ENCODE measurements at regions not wholly inside any gene's neighbourhood (a gene's known extent, or its start where the extent isn't known, plus 50 kb on each side); places are given as distances from the start of the nearest gene placed in this dataset.

DNA sequence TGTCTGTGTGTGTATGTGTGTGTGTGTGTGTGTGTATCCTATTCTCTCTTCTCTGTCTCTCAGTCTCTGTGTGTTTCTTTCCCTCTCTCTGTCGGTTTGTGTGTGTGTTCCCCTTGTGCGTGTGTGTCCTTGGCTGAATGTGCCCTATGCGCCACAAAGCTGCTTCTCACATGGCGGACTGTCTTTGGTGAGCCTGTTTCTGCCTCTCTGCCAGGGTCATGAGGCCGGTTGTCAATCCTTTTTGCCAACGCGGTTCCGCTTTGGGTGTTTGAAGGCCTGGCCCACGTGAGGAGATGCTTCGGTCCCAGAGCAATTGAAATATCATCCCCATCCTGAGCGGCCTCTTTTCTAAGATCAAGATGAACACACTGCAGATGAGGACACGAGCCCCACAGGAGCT lies 476.0 kb downstream of the SPATA31A7 start:
- TF ChIP-seq, protein P1, sequence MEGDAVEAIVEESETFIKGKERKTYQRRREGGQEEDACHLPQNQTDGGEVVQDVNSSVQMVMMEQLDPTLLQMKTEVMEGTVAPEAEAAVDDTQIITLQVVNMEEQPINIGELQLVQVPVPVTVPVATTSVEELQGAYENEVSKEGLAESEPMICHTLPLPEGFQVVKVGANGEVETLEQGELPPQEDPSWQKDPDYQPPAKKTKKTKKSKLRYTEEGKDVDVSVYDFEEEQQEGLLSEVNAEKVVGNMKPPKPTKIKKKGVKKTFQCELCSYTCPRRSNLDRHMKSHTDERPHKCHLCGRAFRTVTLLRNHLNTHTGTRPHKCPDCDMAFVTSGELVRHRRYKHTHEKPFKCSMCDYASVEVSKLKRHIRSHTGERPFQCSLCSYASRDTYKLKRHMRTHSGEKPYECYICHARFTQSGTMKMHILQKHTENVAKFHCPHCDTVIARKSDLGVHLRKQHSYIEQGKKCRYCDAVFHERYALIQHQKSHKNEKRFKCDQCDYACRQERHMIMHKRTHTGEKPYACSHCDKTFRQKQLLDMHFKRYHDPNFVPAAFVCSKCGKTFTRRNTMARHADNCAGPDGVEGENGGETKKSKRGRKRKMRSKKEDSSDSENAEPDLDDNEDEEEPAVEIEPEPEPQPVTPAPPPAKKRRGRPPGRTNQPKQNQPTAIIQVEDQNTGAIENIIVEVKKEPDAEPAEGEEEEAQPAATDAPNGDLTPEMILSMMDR (IDR thresholded peaks at IDR 0.05): no peak
- TF ChIP-seq POLR2A (IDR thresholded peaks at IDR 0.05): no peak
